Colonic mucosa (tissue), 4 donors: ENCODE measurements at regions not wholly inside any gene's neighbourhood (a gene's known extent, or its start where the extent isn't known, plus 50 kb on each side); places are given as distances from the start of the nearest gene placed in this dataset.

Source experiments
- DNase-seq: peaks from one replicate; pipeline ENCODE4 v3.0.0-alpha.2; 2020
- H3K27ac ChIP-seq: fragments of 200-600 bp; one replicate; pipeline ENCODE4 v1.8.0; 2021
- H3K27me3 ChIP-seq: fragments of 200-600 bp; one replicate; pipeline ENCODE4 v1.8.0; 2021
- H3K36me3 ChIP-seq: fragments of 200-600 bp; one replicate; pipeline ENCODE4 v1.8.0; 2021
- H3K4me1 ChIP-seq: fragments of 200-600 bp; one replicate; pipeline ENCODE4 v1.8.0; 2021; ENCODE audit warnings: mild to moderate bottlenecking
- H3K4me3 ChIP-seq: fragments of 200-600 bp; one replicate; pipeline ENCODE4 v1.8.0; 2021
- H3K9ac ChIP-seq, 2 donors: one replicate each; pipeline ENCODE4 v1.7.0; 2013; ENCODE audit warnings: control low read depth in 2 of 2, low read depth in 2 of 2, low read length in 2 of 2
- H3K9me3 ChIP-seq: fragments of 200-600 bp; one replicate; pipeline ENCODE4 v1.8.0; 2021
- intact Hi-C: fragments of 100-400 bp; cut with DNase I; formaldehyde crosslinking; loops from one replicate; pipeline ENCODE4 v1.14.1; 2022
- TF ChIP-seq, protein P1 (sequence below): fragments of 200-600 bp; IDR thresholded peaks from one replicate; pipeline ENCODE4 v1.8.0; 2022; ENCODE audit warnings: antibody characterized with exemption, mild to moderate bottlenecking
- donor health status: healthy.
- donor health status: DM: no; HTN: no; CAD: no.
- donor health status: DM: no; HTN: no; CAD: no.

GRCh38 chrX:7286168-7286837, 138.3 kb upstream of the PUDP start:
- Histone ChIP-seq H3K4me1 (no peaks in the 10 kb centered on the region), H3K9ac (no peak overlapping the region), H3K9me3 (no peaks in the 10 kb centered on the region), H3K27ac (no peak overlapping the region), H3K36me3 (no peaks in the 10 kb centered on the region), H3K4me3 (no peak overlapping the region), H3K27me3 (no peaks in the 10 kb centered on the region)
- intact Hi-C loops, result no loop called here
- DNase-seq, result no peak
- TF ChIP-seq, protein P1, sequence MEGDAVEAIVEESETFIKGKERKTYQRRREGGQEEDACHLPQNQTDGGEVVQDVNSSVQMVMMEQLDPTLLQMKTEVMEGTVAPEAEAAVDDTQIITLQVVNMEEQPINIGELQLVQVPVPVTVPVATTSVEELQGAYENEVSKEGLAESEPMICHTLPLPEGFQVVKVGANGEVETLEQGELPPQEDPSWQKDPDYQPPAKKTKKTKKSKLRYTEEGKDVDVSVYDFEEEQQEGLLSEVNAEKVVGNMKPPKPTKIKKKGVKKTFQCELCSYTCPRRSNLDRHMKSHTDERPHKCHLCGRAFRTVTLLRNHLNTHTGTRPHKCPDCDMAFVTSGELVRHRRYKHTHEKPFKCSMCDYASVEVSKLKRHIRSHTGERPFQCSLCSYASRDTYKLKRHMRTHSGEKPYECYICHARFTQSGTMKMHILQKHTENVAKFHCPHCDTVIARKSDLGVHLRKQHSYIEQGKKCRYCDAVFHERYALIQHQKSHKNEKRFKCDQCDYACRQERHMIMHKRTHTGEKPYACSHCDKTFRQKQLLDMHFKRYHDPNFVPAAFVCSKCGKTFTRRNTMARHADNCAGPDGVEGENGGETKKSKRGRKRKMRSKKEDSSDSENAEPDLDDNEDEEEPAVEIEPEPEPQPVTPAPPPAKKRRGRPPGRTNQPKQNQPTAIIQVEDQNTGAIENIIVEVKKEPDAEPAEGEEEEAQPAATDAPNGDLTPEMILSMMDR, result no peak

DNA sequence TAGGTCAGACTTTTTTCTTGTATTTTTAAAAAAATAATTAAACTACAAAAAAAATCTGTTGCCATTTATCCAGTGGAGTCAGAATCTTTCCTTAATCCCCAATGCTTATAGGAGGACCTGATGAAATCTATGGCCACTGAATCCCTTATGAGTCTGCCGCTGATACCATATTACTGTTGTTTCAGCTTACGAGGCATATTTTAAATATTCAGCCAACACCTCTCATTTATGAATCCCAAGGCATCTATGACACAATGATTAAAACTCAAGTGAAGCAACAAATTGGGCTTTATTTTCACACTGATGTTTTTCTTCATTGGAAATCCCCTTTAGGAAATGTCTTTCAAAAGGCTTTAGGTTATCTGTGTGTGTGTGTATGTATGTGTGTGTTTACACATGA, 137.8 kb upstream of the PUDP start:
- H3K4me3 ChIP-seq, result no peak overlapping the region
- no peak for DNase-seq
- no peaks in the 10 kb centered on the region for H3K4me1 ChIP-seq
- TF ChIP-seq, protein P1, result no peak
- no peaks in the 10 kb centered on the region for H3K36me3 ChIP-seq
- H3K9me3 ChIP-seq, result no peaks in the 10 kb centered on the region
- H3K27ac ChIP-seq, result no peak overlapping the region
- H3K27me3 ChIP-seq, result no peaks in the 10 kb centered on the region
- no peak overlapping the region for H3K9ac ChIP-seq
- intact Hi-C loops, result no loop called here

- H3K36me3 ChIP-seq, result no peaks in the 10 kb centered on the region
- TF ChIP-seq, protein P1, result no peak
- intact Hi-C loops, result no loop called here
These were observed 135.8 kb upstream of the PUDP start for GRCh38 chrX:7283741-7284140.

DNA sequence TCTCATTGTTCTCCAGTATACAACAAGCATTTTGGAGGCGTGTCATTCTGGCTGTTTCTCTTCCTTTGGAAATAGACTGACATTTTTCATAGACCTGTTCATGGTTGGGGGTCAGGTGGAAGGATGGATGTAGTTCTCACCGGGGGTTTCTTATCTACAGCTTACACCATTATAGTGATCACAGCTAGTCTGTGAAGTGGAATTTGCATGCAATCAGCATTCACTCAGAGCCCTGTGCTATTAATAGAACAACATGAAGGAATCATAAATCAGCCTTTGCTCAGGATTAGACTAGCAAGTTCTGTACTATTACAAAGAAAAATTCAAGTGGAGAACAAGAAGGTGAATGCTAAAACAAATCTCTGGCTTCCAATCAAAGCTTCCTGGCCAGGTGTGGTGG, 132.6 kb upstream of the PUDP start:
- no peak for DNase-seq
- intact Hi-C loops, result no loop called here

More at GRCh38 chrX:7283741-7284140, 135.8 kb upstream of the PUDP start:
- Histone ChIP-seq H3K4me3 (no peak overlapping the region), H3K9me3 (no peaks in the 10 kb centered on the region), H3K9ac (no peak overlapping the region), H3K27me3 (no peaks in the 10 kb centered on the region), H3K27ac (no peak overlapping the region), H3K4me1 (no peaks in the 10 kb centered on the region)
- DNase-seq, result no peak

DNA sequence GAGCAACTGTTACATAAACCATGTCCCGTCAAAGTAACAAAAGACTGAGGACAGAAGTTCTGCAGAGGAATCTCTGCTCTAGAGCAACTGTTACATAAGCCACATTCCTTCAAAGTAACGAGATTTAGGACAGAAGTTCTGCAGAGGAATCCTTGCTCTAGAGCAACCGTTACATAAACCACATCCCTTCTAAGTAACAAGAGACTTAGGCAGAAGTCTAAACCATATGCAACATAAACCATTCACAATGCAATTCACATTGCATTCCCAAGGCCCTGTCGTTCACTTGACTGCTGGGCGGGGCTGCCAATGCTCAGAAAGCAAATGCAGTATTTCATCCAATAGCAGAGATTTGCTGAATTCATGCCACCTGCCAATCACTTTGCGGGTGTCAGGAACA, 124.4 kb upstream of the PUDP start:
- TF ChIP-seq, protein P1, result no peak
- intact Hi-C loops, result no loop called here
- Histone ChIP-seq H3K4me3 (no peak overlapping the region), H3K9me3 (no peaks in the 10 kb centered on the region), H3K4me1 (no peaks in the 10 kb centered on the region), H3K27ac (no peak overlapping the region), H3K9ac (no peak overlapping the region), H3K36me3 (no peaks in the 10 kb centered on the region), H3K27me3 (no peaks in the 10 kb centered on the region)
- DNase-seq, result no peak

More for the DNA sequence above, 132.6 kb upstream of the PUDP start:
- H3K27me3 ChIP-seq, result no peaks in the 10 kb centered on the region
- no peak overlapping the region for H3K27ac ChIP-seq
- TF ChIP-seq, protein P1, result no peak
- H3K9me3 ChIP-seq, result no peaks in the 10 kb centered on the region
- no peak overlapping the region for H3K4me3 ChIP-seq
- no peak overlapping the region for H3K9ac ChIP-seq
- no peaks in the 10 kb centered on the region for H3K36me3 ChIP-seq
- no peaks in the 10 kb centered on the region for H3K4me1 ChIP-seq
